Vagina (tissue), 2 donors: ENCODE measurements at regions not wholly inside any gene's neighbourhood (a gene's known extent, or its start where the extent isn't known, plus 50 kb on each side); places are given as distances from the start of the nearest gene placed in this dataset.

Experiments
- CTCF ChIP-seq, 3 experiments: fragments of 450-650 bp in 2 of 3; fragments of 200-600 bp in 1 of 3; sonication (generic) in 1 of 3; IDR thresholded peaks; one replicate each; pipeline ENCODE4 v1.5.1; 2017 to 2019; ENCODE audit warnings: antibody characterized with exemption in 3 of 3, mild to moderate bottlenecking in 2 of 3, moderate library complexity in 2 of 3
- POLR2A ChIP-seq, 2 donors: fragments of 450-650 bp; IDR thresholded peaks; one replicate each; pipeline ENCODE4 v1.6.1; 2017; ENCODE audit warnings: antibody characterized with exemption in 2 of 2, mild to moderate bottlenecking in 2 of 2, moderate library complexity in 2 of 2

- TF ChIP-seq CTCF (IDR thresholded peaks at IDR 0.05) (no peak), POLR2A (IDR thresholded peaks at IDR 0.05) (no peak)
Measured at GRCh38 chr16:80200079-80200478, 340.7 kb upstream of the DYNLRB2 start.
